G401.6 (cell line): ENCODE measurements at regions not wholly inside any gene's neighbourhood (a gene's known extent, or its start where the extent isn't known, plus 50 kb on each side); places are given as distances from the start of the nearest gene placed in this dataset.
A peak's percentile ranks its signal among the peaks of the same experiment; 100 is the strongest.
"Not testable (repeated sequence)": the region's sequence is repeated elsewhere in the genome, so short reads cannot be mapped to it uniquely, and the experiment has no call there.

Experiments
- FAIRE-seq: peaks from 2 replicates; lab custom pipeline; 2012; peaks lifted over from hg19 to GRCh38; lab: Jason Lieb, UNC

DNA sequence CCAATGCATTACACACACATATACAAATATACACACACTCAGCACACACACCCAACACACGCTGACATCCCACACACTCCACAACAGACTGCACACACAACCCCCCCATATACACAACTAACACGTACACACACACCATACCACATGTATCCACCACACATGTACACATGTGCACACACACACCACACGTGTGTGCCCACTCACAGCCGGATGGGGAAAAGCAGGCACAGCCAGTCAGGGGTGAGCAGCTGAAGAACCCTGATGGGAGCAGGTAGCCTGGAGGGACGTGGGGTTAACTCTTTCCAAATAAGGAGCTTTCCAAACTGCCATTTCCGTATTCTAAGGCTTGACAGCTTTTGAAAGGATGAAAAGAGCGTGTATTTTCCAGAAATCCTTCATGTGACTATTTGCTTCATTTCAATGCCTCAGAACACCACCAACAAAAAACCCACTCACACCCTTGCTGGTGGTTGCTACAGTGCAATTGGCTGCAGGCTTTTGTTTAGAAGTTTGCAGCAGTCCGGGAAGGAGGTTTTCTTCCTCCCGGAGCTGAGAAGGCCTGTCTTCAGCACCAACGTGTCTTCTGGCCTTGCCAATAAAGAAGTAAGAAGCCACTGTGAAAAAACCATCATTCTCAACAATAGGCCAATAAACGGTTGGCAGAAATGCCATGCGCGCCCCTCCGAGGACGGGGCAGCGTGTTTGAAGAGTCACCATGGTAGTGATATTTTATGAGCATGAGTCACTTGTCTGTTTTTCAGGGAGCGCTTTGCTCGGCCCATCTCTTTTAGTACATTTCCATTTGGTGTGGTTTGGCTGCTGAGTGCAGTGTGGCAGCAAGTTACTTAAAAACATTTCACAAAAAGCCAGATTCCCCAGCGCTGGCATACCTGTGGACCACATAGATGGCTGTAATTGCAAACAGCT, 131.3 kb upstream of the GMDS start:
- no peak for FAIRE-seq

DNA sequence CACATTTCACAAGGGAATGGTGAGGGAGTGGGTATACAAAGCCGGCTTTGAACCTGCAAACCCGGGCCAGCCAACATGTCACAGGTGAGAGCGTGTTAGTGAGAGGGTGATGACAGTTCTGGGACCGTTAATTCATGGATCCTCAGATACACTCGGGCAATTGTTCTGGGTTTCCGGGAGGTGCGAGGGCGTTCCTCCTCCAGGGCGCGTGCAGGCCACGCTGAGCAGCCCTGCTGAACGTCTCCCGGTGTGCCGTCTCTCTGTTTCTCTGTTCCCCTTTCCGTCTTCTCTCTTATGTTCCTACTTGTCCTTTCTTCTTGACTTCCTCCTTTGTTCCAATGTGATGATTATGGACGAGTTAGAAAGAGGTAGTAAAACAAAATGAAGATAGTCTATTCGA, 130.0 kb upstream of the GMDS start:
- FAIRE-seq: no peak

DNA sequence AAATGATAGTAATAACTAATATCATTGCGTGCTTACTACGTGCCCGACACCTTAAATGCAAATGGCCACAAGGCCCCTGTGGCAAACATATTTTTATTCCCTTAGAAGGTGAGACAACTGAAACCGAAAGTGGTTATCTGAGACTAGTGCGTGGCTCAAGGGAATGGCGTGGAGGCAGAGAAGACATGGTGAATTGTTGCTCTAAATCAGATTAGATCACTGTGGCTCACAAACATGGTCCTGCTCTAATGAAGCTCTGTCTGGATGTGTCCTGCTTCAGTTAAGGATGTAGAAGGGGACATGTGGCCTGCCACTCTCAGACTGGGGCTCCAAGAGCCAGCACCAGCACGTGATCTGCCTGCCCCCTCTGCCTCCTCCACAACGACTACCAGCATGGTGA, 124.2 kb upstream of the GMDS start:
- FAIRE-seq: no peak

DNA sequence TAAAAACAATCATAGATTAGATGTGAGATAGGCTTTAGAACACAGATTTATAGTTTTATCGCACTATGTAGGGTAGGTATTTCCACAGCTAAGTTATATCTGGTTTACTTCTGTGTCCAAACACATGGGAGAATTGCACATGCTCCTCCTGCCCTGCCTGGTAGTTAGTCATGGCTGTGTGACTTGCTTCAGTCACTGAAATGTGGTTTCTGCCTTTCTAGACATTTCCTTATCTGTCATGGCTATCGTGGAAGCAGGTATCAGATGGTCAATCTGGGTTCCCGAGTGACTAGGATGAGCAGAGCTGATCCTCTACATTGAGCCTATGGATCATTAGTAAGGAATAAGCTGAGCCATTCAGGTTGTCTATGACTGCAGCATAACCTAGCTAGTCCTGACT, 117.8 kb upstream of the GMDS start:
- FAIRE-seq: no peak

DNA sequence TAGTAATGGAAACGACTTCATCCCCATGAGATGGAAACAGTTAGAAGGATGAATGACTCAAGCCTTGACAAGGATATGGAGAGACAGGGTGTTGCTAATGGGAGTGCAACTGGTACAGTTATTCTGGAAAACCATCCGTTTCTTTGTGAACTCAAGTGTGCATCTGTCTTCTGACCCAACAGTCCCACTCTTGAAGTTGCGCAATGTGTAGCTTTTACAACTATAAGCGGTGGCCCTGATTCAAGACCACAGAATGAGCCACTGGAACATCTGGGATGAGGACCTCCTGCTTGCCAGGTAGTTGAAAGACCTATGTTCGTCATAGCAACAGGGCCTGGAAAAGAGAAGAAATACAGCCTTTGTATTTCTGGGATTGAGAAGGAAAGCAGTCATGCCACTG, 115.8 kb upstream of the GMDS start:
- FAIRE-seq: no peak

DNA sequence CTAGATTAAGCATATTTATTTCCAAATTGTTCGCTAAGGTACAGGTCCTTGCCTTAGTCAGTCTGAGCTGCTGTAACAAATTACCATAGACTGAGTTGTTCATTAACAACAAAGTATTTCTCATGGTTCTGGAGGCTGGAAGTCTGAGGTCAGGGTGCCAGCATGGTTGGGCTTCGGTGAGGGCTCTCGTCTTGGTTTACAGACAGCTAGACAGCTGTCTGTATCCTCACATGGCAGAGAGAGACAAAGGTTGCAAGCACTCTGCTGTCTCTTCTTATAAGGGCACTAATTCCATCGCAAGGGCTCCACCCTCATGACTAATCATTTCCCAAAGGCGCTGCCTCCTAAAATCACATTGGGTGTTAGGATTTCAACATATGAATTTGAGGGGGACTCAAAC, 115.3 kb upstream of the GMDS start:
- no peak for FAIRE-seq

DNA sequence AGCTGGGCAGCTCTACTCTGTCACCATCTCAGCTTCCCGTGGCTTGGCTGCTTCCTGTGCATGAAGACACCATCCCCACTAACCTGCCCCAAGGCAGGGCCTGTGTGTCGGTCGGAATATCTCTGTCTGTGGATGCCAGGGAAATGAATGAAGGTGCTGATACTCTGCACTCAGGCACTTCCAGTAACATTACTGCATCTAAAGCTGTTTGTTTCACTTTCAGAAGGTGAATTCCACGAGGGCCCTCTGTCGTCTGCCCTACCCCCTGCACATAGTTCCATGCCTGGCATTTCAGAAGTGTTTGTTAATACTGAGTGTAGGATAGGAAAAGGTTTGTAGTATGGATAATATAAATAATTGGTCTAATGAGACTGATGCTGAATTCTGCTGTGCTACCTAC, 114.7 kb upstream of the GMDS start:
- no peak for FAIRE-seq

DNA sequence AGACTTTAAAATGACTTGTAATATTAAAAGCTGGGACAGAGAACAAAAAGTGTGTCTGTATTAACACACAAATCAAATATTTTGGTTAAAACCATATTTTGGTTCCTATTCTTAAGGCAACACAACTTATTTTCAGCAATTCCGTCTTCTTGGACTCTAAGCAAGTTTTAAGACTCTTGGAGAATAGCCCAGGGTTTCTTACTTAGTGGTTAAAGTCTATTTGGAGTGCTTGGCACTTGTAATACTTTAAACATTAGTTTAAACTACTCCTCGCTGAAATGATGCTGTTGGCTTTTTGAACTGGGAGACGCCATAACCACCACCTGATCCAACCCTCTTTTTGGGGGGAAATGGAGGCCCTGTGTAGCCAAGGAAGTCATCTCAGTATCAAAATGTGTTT, 109.7 kb upstream of the GMDS start:
- no peak for FAIRE-seq

DNA sequence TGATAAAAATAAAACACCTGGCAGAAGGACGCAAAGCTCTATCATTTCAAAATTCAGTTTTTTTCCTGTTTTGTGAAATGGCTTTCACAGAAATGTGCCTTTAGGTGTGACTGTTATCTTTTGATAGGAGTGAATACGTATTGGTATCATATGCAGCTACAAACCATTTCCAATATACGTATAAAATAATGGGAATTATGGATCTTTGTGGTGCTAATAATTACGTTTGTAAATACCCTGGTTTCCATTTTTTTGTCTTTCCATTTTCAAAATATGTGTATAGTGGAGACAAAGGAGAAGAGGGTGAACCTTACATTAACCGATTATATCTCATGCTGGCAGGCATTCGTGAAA, 108.7 kb upstream of the GMDS start:
- no peak for FAIRE-seq

DNA sequence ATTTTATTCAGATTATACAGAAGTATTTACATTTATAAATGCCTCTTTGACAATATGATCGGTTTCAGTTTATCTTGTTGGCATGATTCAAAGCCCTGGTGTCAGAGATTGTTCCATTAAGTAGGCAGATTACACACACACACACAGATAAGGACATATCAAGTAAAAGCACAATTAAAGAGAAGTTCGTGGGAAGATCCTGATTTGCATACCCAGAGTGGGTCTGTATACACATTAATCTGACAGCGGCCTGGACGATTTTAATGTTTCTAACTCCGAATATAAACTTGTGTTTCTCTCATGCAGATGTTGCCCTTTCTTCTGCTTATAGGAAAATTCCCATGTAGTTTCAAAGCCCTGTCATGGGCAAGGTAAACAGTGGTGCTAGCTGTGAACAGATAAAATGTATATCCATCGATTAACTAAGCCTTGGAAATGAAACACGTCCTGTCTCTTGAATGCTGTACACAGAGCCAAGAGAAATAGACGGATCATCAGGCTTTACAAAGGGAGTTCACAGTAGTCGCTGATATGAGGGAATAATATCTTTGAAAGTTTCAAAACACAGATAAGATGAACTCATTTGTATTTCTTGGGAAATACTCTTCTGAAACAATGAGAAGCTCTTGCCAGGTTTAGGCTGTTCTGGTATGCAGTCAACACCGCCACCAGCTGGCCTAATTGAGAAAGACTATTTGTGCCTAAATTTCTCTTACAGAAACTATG, 108.2 kb upstream of the GMDS start:
- peak; percentile 87 for FAIRE-seq

DNA sequence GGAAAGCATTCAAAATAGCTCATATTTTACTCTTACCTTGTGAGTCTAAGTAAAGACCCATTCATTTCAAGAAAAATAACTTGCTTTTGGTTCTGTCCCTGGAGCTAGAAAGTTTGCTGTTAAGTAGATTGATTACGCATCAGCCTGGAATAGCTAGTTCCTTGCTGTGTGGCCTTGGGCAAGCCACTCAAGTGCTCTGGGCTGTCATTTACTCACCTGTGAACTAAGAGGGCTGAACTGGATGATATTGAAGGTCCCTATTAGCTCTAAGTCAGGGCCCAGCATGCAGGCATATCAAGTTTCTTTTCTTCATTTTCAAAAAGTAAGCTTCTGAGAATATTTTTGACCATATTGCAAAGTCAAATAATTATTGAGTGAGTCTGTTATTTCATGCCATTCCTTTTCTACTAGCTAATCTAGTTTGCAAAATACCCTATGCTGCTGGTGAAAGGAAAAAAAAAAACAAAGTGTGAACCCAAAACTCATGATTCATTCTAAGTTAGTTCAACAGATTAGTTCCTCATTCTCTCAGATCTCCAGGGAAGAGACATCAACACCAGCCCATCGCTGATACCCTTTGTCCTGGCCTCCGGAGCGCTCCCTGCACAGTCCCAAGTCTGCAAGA, 106.5 kb upstream of the GMDS start:
- FAIRE-seq: no peak

DNA sequence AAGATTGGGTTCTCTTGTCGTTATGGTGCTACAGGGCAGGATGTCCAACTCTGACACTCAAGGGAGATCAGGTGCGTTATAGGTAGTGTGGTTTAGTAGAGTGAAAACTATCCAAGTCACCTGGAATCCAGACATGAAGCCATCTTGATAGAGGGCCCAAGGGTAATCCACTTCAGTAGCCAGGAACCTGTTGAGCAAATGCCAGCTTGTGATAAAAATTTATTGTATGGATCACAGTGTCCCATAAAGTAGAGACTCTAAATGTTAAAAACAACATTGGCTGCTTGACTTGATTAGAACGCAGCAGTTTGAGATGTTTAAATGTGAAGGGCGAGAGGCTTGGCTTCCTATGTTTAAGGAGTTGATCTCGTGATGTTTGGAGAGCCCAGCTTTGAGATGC, 105.7 kb upstream of the GMDS start:
- FAIRE-seq: no peak

DNA sequence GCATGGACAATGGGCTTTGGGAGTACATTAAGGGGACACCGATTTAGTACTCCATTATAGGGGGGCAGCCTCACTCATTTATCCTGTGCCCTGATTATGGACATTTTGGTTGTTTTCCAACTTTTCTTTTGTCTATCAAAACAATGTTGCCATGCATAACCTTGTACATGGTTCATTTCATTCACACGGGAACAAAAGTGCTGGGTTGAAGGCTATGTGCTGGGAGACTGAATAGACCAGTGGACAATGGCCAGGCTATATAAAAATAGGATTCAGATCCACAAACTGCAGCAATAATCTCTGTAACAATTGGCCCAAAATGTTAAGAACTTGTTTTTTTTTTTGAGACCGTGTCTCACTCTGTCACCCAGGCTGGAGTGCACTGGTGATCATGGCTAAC, 100.7 kb upstream of the GMDS start:
- no peak for FAIRE-seq

DNA sequence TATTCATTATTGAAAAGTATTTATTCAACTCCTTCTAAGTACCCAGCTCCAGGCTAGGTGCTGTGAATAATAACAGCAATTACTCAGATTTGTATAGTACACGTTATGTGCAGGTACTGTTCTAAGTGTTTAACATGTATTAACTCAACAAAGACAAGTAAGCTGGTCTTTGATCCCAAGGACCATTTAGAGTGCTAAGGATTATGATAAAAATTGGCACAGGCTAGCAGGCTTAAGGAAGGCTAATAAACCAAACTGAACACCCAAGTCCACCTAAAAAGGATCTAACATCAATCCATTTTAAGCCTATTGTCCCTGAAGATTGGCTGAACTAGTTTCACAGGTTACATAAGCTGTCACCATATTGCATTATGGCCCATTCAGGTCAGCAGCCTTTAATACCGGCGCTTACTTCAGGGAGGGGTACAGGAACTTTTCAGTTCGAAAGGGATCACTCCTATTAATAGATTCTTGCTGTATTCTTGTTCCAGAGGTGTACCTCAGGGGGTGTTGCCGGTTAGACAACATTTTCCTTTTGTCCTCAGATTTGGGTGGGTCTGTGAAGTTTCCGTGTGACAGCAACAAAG, 99.0 kb upstream of the GMDS start:
- FAIRE-seq: no peak

DNA sequence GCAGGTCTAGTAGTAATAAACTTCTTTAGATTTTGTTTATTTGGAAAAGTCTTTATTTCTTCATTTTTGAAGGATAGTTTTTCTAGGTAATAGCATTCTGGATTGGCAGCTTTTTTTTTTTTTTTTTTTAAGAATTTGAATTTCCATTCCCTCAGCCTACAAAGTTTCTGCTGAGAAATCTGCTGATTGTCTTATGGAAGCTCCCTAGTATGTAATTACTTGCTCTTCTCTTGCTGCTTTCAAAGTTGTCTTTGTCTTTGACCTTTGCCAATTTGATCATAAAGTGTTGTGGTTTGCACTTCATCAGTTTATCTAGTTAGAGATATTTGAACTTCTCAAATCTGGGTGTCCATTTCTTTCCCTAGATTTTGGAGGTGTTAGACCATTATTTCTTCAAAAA, 82.2 kb upstream of the GMDS start:
- FAIRE-seq: no peak

DNA sequence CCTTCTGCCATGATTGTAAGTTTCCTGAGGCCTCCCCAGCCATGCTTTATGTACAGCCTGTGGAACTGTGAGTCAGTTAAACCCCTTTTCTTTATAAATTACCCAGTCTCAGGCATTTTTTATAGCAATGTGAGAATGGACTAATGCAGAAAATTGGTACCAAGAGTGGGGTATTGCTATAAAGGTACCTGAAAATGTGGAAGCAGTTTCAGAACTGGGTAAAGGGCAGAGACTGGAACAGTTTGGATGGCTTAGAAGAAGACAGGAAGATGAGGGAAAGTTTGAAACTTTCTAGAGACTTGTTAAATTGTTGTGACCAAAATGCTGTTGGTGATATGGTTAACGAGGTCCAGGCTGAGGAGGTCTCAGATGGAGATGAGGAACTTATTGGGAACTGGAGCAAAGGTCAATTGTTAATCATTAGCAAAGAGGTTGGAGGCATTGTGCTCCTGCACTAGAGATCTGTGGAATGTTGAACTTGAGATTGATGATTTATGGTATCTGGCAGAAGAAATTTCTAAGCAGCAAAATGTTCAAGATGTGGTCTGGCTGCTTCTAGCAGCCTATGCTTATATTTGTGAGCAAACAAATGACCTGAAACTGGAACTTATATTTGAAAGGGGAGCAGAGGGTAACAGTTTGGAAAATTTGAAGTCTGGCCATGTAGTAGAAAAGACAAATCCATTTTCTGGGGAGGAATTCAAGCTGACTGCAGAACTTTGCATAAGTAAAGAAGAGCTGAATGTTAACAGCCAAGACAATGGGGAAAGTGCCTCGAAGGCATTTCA, 79.0 kb upstream of the GMDS start:
- FAIRE-seq: no peak

DNA sequence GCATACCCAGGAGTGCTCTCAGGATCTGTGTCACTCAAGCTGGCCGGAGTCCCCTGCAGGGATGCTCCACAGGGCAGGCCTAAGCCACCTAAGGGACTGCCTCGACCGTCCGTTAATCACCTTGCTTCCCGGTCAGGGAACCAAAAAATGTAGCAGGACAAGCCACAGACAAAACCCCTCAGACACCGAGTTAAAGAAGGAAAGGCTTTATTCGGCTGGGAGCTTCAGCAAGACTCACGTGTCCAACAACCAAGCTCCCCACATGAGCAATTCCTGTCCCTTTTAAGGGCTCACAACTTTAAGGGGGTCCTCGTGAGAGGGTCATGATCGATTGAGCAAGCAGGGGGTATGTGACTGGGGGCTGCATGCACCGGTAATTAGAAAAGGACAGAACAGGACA, 72.1 kb upstream of the GMDS start:
- not testable (repeated sequence) for FAIRE-seq

DNA sequence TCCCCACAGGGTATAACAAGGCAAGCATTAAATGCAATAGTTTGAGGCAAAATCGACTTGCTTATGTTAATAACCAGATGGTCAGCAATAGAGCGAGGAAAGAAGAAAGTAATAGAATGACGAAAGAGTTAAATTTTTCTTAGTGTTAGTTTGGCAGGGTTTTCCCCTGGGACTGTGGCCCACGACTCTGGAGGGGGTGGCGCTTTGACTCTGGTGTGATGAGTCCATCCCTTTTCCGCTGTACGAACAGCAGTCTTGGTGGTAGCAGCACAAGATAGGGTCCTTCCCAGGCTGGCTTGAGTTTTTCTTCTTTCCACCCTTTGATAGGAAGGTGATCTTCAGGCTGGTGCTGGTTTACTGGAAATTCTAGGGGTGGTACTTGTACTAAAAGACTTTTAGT, 69.2 kb upstream of the GMDS start:
- FAIRE-seq: no peak

DNA sequence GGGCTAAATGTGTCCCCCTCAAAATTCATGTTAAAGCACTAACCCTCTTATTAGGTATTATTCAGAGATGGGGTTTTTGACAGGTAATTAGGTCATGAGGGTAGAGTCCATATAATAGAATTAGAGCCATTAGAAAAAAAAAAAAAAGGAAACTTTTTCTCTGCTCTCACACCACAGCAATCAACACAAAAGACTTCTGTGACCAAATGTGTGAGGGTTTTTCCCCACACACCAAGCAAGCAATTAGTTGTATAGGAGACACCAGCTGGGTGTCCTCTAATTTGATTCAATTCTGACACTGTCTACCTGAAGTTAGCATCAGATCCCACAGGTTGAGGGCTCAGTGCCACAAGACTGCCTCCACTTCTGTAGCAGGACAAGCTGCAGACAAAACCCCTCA, 64.6 kb upstream of the GMDS start:
- no peak for FAIRE-seq

DNA sequence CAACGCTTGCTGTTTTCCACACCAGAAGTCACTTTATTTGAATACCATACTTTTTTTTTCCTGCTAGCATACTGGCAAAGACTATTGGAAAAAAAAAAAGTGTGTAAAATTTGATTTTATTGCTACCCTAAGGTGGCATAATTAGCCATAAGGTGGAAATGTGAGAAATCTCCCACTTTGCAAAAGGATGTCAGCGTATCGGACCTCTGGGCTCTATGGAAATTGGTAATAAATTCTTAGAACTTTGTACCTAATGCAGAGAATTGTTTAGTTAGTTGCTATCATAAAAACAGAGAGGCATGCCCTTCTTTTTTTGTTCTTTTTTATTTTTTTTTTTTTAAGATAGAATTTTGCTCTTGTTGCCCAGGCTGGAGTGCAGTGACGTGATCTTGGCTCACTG, 63.7 kb upstream of the GMDS start:
- FAIRE-seq: no peak

DNA sequence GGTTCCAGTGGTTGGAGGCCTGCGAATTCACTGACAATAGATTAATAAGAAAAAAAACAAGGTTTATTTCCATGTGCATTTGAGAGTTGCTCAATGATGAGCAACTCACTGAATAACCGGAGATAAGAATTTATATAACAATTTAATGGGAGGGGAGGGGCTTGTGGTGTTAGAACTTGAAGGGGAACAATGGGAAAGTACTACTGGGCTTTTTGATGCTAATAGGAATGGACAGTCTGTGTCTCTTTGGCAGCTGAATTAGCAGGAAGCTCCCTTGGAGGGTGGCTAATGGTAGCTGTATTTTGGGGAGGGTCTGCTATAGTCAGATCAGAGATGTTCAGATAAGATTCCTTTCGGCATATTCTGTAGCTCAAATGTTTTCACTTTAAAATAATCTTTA, 62.4 kb upstream of the GMDS start:
- no peak for FAIRE-seq

DNA sequence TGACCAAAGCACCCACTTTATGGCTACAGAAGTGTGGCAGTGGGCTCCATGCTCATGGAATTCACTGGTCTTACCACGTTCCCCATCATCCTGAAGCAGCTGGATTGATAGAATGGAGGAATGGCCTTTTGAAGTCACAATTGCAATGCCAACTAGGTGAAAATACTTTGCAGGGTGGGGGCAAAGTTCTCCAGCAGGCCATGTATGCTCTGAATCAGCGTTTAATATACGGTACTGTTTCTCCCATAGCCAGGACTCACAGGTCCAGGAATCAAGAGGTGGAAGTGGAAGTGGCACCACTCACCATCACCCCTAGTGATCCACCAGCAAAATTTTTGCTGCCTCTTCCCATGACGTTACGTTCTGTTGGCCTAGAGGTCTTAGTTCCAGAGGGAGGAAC, 60.5 kb upstream of the GMDS start:
- FAIRE-seq: no peak
